SK-N-SH (cell line): ENCODE measurements at regions not wholly inside any gene's neighbourhood (a gene's known extent, or its start where the extent isn't known, plus 50 kb on each side); places are given as distances from the start of the nearest gene placed in this dataset.

ENCODE experiments used
- CHD2 ChIP-seq: fragments of 150-350 bp; IDR thresholded peaks from 2 replicates; pipeline ENCODE4 v1.6.1; 2018; ENCODE audit warnings: low read length; ENCODE audit not compliant: partially characterized antibody
- GATA2 ChIP-seq: sonication (generic); formaldehyde crosslinking; IDR thresholded peaks from 2 replicates; pipeline ENCODE4 v1.5.0; 2020; ENCODE audit warnings: mild to moderate bottlenecking, missing genetic modification reagents
- MXI1 ChIP-seq: IDR thresholded peaks from 2 replicates; pipeline ENCODE4 v1.6.1; 2012; ENCODE audit warnings: mild to moderate bottlenecking, low read depth, low read length, improper control_type of control experiment
- NFIC ChIP-seq: IDR thresholded peaks from 2 replicates; pipeline ENCODE4 v1.4.0; 2012; ENCODE audit warnings: borderline replicate concordance
- RAD21 ChIP-seq: IDR thresholded peaks from 2 replicates; pipeline ENCODE4 v1.6.1; 2012; ENCODE audit warnings: mild to moderate bottlenecking, low read length
- YY1 ChIP-seq: IDR thresholded peaks from 2 replicates; pipeline ENCODE4 v1.4.0; 2012; ENCODE audit warnings: low read depth, mild to moderate bottlenecking
- TF ChIP-seq, protein P1 (sequence below): fragments of 150-350 bp; IDR thresholded peaks from 2 replicates; pipeline ENCODE4 v1.6.1; 2017; ENCODE audit warnings: antibody characterized with exemption, low read length, low read depth, borderline replicate concordance
- TF ChIP-seq, protein P2 (sequence below): fragments of 200-600 bp; sonication (generic); IDR thresholded peaks from 2 replicates; pipeline ENCODE4 v1.6.1; 2017; ENCODE audit warnings: antibody characterized with exemption, mild to moderate bottlenecking, moderate library complexity
- TF ChIP-seq, protein P3 (sequence below): IDR thresholded peaks from 2 replicates; pipeline ENCODE4 v1.4.0; 2012; ENCODE audit warnings: low read depth, borderline replicate concordance
- TF ChIP-seq, protein P4 (sequence below): IDR thresholded peaks from 2 replicates; pipeline ENCODE4 v1.4.0; 2012; ENCODE audit warnings: low read depth

DNA sequence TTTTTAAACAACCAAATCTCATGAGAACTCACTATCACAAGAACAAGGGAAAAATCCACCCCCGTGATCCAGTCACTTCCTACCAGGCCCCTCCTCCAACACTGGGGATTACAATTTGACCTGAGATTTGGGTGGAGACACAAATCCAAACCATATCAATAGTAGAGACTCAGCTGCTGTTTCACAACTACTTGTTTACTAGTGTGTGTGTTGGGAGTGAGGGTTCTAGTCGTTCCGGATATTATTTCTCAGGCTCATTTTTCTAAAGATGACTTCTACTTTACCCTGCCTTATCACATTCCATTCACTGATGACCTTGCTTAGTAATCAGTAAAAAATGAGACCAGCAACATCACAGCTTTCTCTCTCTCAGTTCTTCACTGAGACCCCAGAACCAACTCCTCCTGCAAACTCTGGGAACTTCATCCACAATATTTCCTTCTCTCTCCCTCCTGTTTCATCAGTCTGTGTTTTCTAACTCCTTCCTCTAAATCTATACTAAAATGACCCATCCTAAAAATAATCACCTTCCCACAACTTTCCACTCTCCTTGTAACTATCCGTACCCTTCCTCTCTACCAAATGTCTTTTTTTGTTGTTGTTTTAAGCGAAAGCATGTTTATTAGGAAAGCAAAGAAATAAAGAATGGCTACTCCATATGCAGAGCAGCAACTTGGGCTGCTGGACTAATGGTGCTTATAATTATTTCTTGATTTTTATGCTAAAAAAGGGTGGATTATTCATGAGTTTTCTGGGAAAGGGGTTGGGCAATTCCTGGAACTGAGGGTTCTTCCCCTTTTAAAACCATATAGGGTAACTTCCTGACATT, 121.5 kb upstream of the SPRY4 start:
- TF ChIP-seq, protein P1, sequence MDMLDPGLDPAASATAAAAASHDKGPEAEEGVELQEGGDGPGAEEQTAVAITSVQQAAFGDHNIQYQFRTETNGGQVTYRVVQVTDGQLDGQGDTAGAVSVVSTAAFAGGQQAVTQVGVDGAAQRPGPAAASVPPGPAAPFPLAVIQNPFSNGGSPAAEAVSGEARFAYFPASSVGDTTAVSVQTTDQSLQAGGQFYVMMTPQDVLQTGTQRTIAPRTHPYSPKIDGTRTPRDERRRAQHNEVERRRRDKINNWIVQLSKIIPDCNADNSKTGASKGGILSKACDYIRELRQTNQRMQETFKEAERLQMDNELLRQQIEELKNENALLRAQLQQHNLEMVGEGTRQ, result no peak
- TF ChIP-seq, protein P2, sequence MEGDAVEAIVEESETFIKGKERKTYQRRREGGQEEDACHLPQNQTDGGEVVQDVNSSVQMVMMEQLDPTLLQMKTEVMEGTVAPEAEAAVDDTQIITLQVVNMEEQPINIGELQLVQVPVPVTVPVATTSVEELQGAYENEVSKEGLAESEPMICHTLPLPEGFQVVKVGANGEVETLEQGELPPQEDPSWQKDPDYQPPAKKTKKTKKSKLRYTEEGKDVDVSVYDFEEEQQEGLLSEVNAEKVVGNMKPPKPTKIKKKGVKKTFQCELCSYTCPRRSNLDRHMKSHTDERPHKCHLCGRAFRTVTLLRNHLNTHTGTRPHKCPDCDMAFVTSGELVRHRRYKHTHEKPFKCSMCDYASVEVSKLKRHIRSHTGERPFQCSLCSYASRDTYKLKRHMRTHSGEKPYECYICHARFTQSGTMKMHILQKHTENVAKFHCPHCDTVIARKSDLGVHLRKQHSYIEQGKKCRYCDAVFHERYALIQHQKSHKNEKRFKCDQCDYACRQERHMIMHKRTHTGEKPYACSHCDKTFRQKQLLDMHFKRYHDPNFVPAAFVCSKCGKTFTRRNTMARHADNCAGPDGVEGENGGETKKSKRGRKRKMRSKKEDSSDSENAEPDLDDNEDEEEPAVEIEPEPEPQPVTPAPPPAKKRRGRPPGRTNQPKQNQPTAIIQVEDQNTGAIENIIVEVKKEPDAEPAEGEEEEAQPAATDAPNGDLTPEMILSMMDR, result no peak
- TF ChIP-seq NFIC, result no peak
- TF ChIP-seq GATA2, result no peak
- TF ChIP-seq RAD21, result no peak
- TF ChIP-seq, protein P3, sequence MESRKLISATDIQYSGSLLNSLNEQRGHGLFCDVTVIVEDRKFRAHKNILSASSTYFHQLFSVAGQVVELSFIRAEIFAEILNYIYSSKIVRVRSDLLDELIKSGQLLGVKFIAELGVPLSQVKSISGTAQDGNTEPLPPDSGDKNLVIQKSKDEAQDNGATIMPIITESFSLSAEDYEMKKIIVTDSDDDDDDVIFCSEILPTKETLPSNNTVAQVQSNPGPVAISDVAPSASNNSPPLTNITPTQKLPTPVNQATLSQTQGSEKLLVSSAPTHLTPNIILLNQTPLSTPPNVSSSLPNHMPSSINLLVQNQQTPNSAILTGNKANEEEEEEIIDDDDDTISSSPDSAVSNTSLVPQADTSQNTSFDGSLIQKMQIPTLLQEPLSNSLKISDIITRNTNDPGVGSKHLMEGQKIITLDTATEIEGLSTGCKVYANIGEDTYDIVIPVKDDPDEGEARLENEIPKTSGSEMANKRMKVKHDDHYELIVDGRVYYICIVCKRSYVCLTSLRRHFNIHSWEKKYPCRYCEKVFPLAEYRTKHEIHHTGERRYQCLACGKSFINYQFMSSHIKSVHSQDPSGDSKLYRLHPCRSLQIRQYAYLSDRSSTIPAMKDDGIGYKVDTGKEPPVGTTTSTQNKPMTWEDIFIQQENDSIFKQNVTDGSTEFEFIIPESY, result no peak
- no peak for TF ChIP-seq YY1
- TF ChIP-seq, protein P4, sequence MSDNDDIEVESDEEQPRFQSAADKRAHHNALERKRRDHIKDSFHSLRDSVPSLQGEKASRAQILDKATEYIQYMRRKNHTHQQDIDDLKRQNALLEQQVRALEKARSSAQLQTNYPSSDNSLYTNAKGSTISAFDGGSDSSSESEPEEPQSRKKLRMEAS, result no peak
- no peak for TF ChIP-seq MXI1
- no peak for TF ChIP-seq CHD2
